ENCODE measurements at regions not wholly inside any gene's neighbourhood (a gene's known extent, or its start where the extent isn't known, plus 50 kb on each side); places are given as distances from the start of the nearest gene placed in this dataset.

DNA sequence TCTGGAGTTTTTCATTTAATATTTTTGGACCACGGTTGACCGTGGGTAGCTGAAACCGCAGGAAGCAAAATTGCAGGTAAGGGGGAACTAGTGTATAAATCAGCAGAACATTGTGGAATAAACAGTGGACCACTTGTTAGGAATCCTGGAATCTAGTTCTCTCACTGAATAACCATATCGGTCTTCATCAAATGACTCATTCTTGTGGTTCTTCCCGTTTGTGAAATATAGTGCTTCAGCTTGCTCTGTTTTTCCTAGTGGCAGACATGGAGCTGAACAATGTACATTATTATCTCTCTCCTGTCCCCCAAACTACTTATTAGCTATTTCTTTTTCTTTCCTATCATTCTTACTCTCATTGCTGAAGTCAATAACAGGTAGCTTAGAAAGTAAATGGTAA is 61.9 kb downstream of the HSPA13 start:
- no peak overlapping the region for H3K9ac ChIP-seq (ENCODE audit: low read length in 3 of 3)
- H3K27ac ChIP-seq (ENCODE audit: low read depth in 2 of 2, low read length in 2 of 2): no peak overlapping the region
- no peaks in the 10 kb centered on the region for H3K36me3 ChIP-seq (ENCODE audit: control insufficient read depth in 2 of 3, insufficient read depth in 3 of 3, low read length in 3 of 3)
- no peak overlapping the region for H3K4me3 ChIP-seq (ENCODE audit: low read length in 3 of 3)
- FAIRE-seq (no peak), DNase-seq (no peak)
- H3K9me3 ChIP-seq (ENCODE audit: control insufficient read depth in 2 of 3, insufficient read depth in 1 of 3, low read length in 3 of 3): no peaks in the 10 kb centered on the region
- intact Hi-C loops (cut with DNase I): no loop called here
- no peaks in the 10 kb centered on the region for H3K4me1 ChIP-seq (ENCODE audit: control insufficient read depth in 2 of 3, insufficient read depth in 2 of 3, low read depth in 1 of 3, low read length in 3 of 3)
- no peaks in the 10 kb centered on the region for H3K27me3 ChIP-seq (ENCODE audit: control insufficient read depth, insufficient read depth, low read length)
- TF ChIP-seq, protein P1, sequence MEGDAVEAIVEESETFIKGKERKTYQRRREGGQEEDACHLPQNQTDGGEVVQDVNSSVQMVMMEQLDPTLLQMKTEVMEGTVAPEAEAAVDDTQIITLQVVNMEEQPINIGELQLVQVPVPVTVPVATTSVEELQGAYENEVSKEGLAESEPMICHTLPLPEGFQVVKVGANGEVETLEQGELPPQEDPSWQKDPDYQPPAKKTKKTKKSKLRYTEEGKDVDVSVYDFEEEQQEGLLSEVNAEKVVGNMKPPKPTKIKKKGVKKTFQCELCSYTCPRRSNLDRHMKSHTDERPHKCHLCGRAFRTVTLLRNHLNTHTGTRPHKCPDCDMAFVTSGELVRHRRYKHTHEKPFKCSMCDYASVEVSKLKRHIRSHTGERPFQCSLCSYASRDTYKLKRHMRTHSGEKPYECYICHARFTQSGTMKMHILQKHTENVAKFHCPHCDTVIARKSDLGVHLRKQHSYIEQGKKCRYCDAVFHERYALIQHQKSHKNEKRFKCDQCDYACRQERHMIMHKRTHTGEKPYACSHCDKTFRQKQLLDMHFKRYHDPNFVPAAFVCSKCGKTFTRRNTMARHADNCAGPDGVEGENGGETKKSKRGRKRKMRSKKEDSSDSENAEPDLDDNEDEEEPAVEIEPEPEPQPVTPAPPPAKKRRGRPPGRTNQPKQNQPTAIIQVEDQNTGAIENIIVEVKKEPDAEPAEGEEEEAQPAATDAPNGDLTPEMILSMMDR (IDR thresholded peaks at IDR 0.05; ENCODE audit: borderline replicate concordance, extremely low read depth, insufficient read depth): no peak

DNA sequence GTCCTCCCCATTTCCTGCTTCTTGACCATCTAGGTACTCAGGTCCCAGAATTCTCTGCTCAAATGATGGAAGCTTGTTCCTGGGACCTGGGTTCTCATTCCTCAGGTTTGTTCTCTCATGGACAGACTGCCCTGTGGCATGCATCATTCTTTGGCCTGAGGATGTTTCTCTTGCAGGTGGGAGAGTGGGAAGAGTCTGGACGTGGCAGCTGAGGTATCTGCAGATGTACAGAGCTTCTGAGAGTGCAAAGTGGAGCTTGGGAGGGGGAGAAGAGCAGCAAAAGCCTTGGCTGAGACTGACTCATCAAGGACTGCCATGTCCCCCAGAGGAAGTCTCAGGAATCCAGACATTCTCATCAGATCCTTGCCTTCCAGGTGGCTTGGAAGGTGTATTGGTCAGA is 63.1 kb downstream of the HSPA13 start:
- Histone ChIP-seq H3K36me3 (ENCODE audit: control insufficient read depth in 2 of 3, insufficient read depth in 3 of 3, low read length in 3 of 3) (no peaks in the 10 kb centered on the region), H3K4me3 (ENCODE audit: low read length in 3 of 3) (no peak overlapping the region), H3K27ac (ENCODE audit: low read depth in 2 of 2, low read length in 2 of 2) (no peak overlapping the region), H3K27me3 (ENCODE audit: control insufficient read depth, insufficient read depth, low read length) (no peaks in the 10 kb centered on the region), H3K9ac (ENCODE audit: low read length in 3 of 3) (no peak overlapping the region), H3K9me3 (ENCODE audit: control insufficient read depth in 2 of 3, insufficient read depth in 1 of 3, low read length in 3 of 3) (no peaks in the 10 kb centered on the region), H3K4me1 (ENCODE audit: control insufficient read depth in 2 of 3, insufficient read depth in 2 of 3, low read depth in 1 of 3, low read length in 3 of 3) (no peaks in the 10 kb centered on the region)
- intact Hi-C loops (cut with DNase I): no loop called here
- DNase-seq (no peak), FAIRE-seq (no peak)
- TF ChIP-seq, protein P1 (IDR thresholded peaks at IDR 0.05; ENCODE audit: borderline replicate concordance, extremely low read depth, insufficient read depth): no peak

DNA sequence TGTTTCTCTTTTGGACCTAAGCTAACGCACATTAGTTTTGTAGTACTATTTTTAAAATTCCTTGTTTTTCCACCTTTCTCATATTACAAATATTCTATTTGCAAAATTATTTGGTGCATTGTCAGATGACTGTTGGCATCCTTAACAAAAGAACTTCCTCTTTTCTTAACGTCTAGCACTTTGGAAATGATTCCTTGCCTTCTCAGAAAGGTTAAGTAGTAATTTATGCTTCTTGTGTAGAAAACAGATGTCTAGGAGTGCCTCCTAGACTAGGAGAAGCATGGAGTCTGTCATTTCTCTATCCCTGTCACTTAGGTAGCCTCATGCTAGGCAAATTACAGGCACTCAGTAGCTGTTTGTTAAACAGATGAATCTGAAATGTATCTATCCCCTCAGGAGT is 64.4 kb downstream of the HSPA13 start:
- Histone ChIP-seq H3K27ac (ENCODE audit: low read depth in 2 of 2, low read length in 2 of 2) (no peak overlapping the region), H3K36me3 (ENCODE audit: control insufficient read depth in 2 of 3, insufficient read depth in 3 of 3, low read length in 3 of 3) (no peaks in the 10 kb centered on the region), H3K4me3 (ENCODE audit: low read length in 3 of 3) (no peak overlapping the region), H3K4me1 (ENCODE audit: control insufficient read depth in 2 of 3, insufficient read depth in 2 of 3, low read depth in 1 of 3, low read length in 3 of 3) (no peaks in the 10 kb centered on the region), H3K9ac (ENCODE audit: low read length in 3 of 3) (no peak overlapping the region), H3K9me3 (ENCODE audit: control insufficient read depth in 2 of 3, insufficient read depth in 1 of 3, low read length in 3 of 3) (no peaks in the 10 kb centered on the region), H3K27me3 (ENCODE audit: control insufficient read depth, insufficient read depth, low read length) (no peaks in the 10 kb centered on the region)
- TF ChIP-seq, protein P1 (IDR thresholded peaks at IDR 0.05; ENCODE audit: borderline replicate concordance, extremely low read depth, insufficient read depth): no peak
- DNase-seq (no peak), FAIRE-seq (no peak)
- intact Hi-C loops (cut with DNase I): no loop called here

DNA sequence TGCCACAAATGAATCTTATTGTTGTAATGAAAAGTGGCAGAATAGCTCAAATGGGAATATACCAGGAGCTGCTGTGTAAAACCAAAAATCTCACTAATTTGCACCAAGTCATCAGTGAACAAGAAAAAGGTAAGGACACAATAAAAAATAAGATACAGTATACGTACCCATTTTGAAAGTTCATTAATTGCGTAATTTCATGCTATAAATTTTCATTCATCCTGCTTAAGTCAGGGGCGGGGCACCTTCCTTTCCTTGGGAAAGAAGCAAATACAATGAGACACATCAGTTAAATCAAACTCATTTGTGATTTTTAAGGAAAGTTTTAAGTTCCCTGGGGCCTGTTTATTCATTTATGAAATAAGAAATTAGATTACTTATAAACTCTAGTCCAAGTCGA is 65.4 kb downstream of the HSPA13 start:
- H3K4me3 ChIP-seq (ENCODE audit: low read length in 3 of 3): no peak overlapping the region
- intact Hi-C loops (cut with DNase I): no loop called here
- FAIRE-seq (no peak), DNase-seq (no peak)
- no peaks in the 10 kb centered on the region for H3K9me3 ChIP-seq (ENCODE audit: control insufficient read depth in 2 of 3, insufficient read depth in 1 of 3, low read length in 3 of 3)
- H3K27ac ChIP-seq (ENCODE audit: low read depth in 2 of 2, low read length in 2 of 2): no peak overlapping the region
- H3K4me1 ChIP-seq (ENCODE audit: control insufficient read depth in 2 of 3, insufficient read depth in 2 of 3, low read depth in 1 of 3, low read length in 3 of 3): no peaks in the 10 kb centered on the region
- no peaks in the 10 kb centered on the region for H3K36me3 ChIP-seq (ENCODE audit: control insufficient read depth in 2 of 3, insufficient read depth in 3 of 3, low read length in 3 of 3)
- TF ChIP-seq, protein P1 (IDR thresholded peaks at IDR 0.05; ENCODE audit: borderline replicate concordance, extremely low read depth, insufficient read depth): no peak
- no peaks in the 10 kb centered on the region for H3K27me3 ChIP-seq (ENCODE audit: control insufficient read depth, insufficient read depth, low read length)
- H3K9ac ChIP-seq (ENCODE audit: low read length in 3 of 3): no peak overlapping the region
